Endothelial cell of umbilical vein (primary cell): ENCODE measurements at regions not wholly inside any gene's neighbourhood (a gene's known extent, or its start where the extent isn't known, plus 50 kb on each side); places are given as distances from the start of the nearest gene placed in this dataset.

Experiments
- BruUV-seq: library from RNA; stranded (reverse); fragments of 400-500 nt; replicated peaks from 2 replicates; lab custom pipeline; 2021; lab: Mats Ljungman, UMichigan
- CTCF ChIA-PET: fragments of 300-600, 350-600 bp; sonication (Branson Sonifier 250); formaldehyde crosslinking; loops from one replicate; lab custom pipeline; 2021; ENCODE audit warnings: antibody characterized with exemption, inconsistent platforms; lab: Charles Lee
- POLR2A ChIA-PET: fragments of 300-600, 350-600 bp; sonication (Branson Sonifier 250); formaldehyde crosslinking; loops from one replicate; lab custom pipeline; 2021; ENCODE audit warnings: antibody characterized with exemption, inconsistent platforms; lab: Charles Lee
- DNase-seq: peaks from one replicate; pipeline ENCODE4 v3.0.0-alpha.2; 2011; ENCODE audit warnings: low read depth, low spot score
- FAIRE-seq: peaks from 2 replicates; lab custom pipeline; 2011; peaks lifted over from hg19 to GRCh38; lab: Jason Lieb, UNC
- H2AFZ ChIP-seq: 2 replicates; pipeline ENCODE4 v1.6.0; 2012; ENCODE audit warnings: low read depth, low read length, control low read depth, inconsistent platforms
- H3K27ac ChIP-seq: 2 replicates; pipeline ENCODE4 v1.5.1; 2011; ENCODE audit warnings: low read depth, mild to moderate bottlenecking, control low read depth, low read length, moderate library complexity; ENCODE audit not compliant: insufficient read depth
- H3K27me3 ChIP-seq, 2 experiments: 2 replicates each; pipeline versions ENCODE4 v1.6.0 to v1.6.1; 2011; ENCODE audit warnings: low read length in 2 of 2, mixed read lengths in 1 of 2; ENCODE audit not compliant: control insufficient read depth in 2 of 2, insufficient read depth in 2 of 2
- H3K36me3 ChIP-seq, 2 experiments: 2 replicates in 1 of 2; 3 replicates in 1 of 2; pipeline ENCODE4 v1.5.1; 2011; ENCODE audit warnings: low read length in 2 of 2, mild to moderate bottlenecking in 1 of 2, moderate library complexity in 1 of 2; ENCODE audit not compliant: control insufficient read depth in 2 of 2, insufficient read depth in 2 of 2; ENCODE audit errors: extremely low read depth in 1 of 2
- H3K4me1 ChIP-seq: 3 replicates; pipeline ENCODE4 v1.5.1; 2011; ENCODE audit warnings: mild to moderate bottlenecking, low read length; ENCODE audit not compliant: control insufficient read depth, insufficient read depth; ENCODE audit errors: extremely low read depth
- H3K4me2 ChIP-seq: 2 replicates; pipeline ENCODE4 v1.6.1; 2011; ENCODE audit warnings: low read length, control low read depth, mixed read lengths; ENCODE audit not compliant: insufficient read depth
- H3K4me3 ChIP-seq, 3 experiments: fragments of 200-600 bp in 1 of 3; sonication (generic), shearing (Covaris generic) in 1 of 3; replicated peaks in 1 of 3; 2 replicates each; pipeline ENCODE4 v1.5.1; 2011 to 2016; ENCODE audit warnings: control low read depth in 3 of 3, low read length in 3 of 3, mild to moderate bottlenecking in 2 of 3, inconsistent platforms in 1 of 3, low read depth in 1 of 3, moderate library complexity in 1 of 3; ENCODE audit not compliant: insufficient read depth in 1 of 3
- H3K79me2 ChIP-seq: 2 replicates; pipeline ENCODE4 v1.6.0; 2012; ENCODE audit warnings: low read length, inconsistent platforms; ENCODE audit not compliant: control insufficient read depth, insufficient read depth
- H3K9ac ChIP-seq: replicated peaks from 2 replicates; pipeline ENCODE3; 2011; ENCODE audit warnings: low read length, control low read depth; ENCODE audit not compliant: insufficient read depth; ENCODE audit errors: extremely low read depth
- H3K9me1 ChIP-seq: replicated peaks from 3 replicates; pipeline ENCODE4 v1.6.0; 2011; ENCODE audit warnings: mild to moderate bottlenecking, low read length; ENCODE audit not compliant: control insufficient read depth, insufficient read depth; ENCODE audit errors: extremely low read depth
- H3K9me3 ChIP-seq: replicated peaks from 2 replicates; pipeline ENCODE4 v1.5.1; 2012; ENCODE audit warnings: low read length, inconsistent platforms; ENCODE audit not compliant: control insufficient read depth, insufficient read depth
- H4K20me1 ChIP-seq: replicated peaks from 2 replicates; pipeline ENCODE3; 2011; ENCODE audit warnings: mild to moderate bottlenecking, low read length; ENCODE audit not compliant: control insufficient read depth, insufficient read depth; ENCODE audit errors: extremely low read depth
- CTCF ChIP-seq, 2 donors: IDR thresholded peaks; 1 replicate in 1 of 2; 2 replicates in 1 of 2; pipeline ENCODE4 v1.5.1; 2011; ENCODE audit warnings: low read length in 2 of 2, mild to moderate bottlenecking in 2 of 2, moderate library complexity in 2 of 2, control low read depth in 1 of 2, inconsistent platforms in 1 of 2, low read depth in 1 of 2; ENCODE audit not compliant: insufficient read depth in 1 of 2; ENCODE audit errors: extremely low read depth in 1 of 2
- EZH2 ChIP-seq: IDR thresholded peaks from 2 replicates; pipeline ENCODE4 v1.6.1; 2012; ENCODE audit warnings: borderline replicate concordance, low read depth, mild to moderate bottlenecking, moderate library complexity, low read length, inconsistent platforms; ENCODE audit not compliant: severe bottlenecking
- FOS ChIP-seq: IDR thresholded peaks from 2 replicates; pipeline ENCODE4 v1.6.1; 2011; ENCODE audit warnings: mild to moderate bottlenecking, low read length, moderate library complexity, borderline replicate concordance; ENCODE audit not compliant: insufficient read depth
- GATA2 ChIP-seq: IDR thresholded peaks from 2 replicates; pipeline ENCODE4 v1.7.0; 2011; ENCODE audit warnings: low read depth, mild to moderate bottlenecking, moderate library complexity, mixed read lengths, low read length; ENCODE audit not compliant: insufficient read length, insufficient read depth
- JUN ChIP-seq: IDR thresholded peaks from 2 replicates; pipeline ENCODE4 v1.6.1; 2011; ENCODE audit warnings: borderline replicate concordance, low read depth; ENCODE audit not compliant: insufficient read length, insufficient read depth
- MYC ChIP-seq: IDR thresholded peaks from one replicate; pipeline ENCODE4 v1.6.1; 2011; ENCODE audit warnings: mild to moderate bottlenecking, low read depth, low read length
- POLR2A ChIP-seq: IDR thresholded peaks from 2 replicates; pipeline ENCODE4 v1.6.1; 2012; ENCODE audit warnings: low read depth, mild to moderate bottlenecking, control low read depth, low read length
- POLR2AphosphoS5 ChIP-seq: IDR thresholded peaks from 2 replicates; pipeline ENCODE4 v1.6.1; 2012; ENCODE audit warnings: low read depth, mild to moderate bottlenecking, control low read depth, low read length, moderate library complexity; ENCODE audit not compliant: insufficient read depth
- dilution Hi-C: fragments of 300-500 bp; cut with MboI; formaldehyde crosslinking; loops from one replicate; pipeline ENCODE4 v1.15.0; 2019; ENCODE audit warnings: low sequenced_read_pairs; ENCODE audit not compliant: extremely low pct_ligation_motif_present
- intact Hi-C: fragments of 100-400 bp; cut with micrococcal nuclease; formaldehyde crosslinking; loops from one replicate; pipeline ENCODE4 v1.10.0; 2022
- TF ChIP-seq, protein P1 (sequence below): IDR thresholded peaks from 2 replicates; pipeline ENCODE4 v1.6.1; 2011; ENCODE audit not compliant: insufficient read depth, insufficient read length

DNA sequence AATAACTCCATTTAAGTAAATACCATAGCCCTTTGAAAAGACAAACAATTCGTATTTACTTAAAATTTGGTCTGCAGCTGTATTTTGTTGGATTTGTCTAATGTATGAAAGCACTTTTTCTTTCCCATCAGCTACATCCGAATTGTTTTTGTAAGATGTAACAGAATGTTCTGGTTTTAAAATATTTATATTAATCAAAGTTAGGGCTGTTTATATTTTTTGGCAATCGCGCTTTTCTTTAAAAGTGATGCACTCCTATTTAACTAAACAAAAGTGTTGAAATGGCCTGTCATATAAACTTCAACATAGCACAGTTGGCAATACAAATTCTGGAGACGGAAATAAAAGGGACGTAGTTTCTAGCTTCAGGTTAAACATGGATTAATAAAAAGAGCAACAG, 216.3 kb upstream of the ADGRL2 start:
- no peak overlapping the region for H3K4me3 ChIP-seq
- no peak overlapping the region for H2AFZ ChIP-seq
- no peaks in the 10 kb centered on the region for H3K27me3 ChIP-seq
- H3K9me1 ChIP-seq: no peaks in the 10 kb centered on the region
- H3K4me1 ChIP-seq: peaks cover 4% of the 10 kb centered on the region
- dilution Hi-C loops (no loop called here), intact Hi-C loops (no loop called here)
- H3K27ac ChIP-seq: no peak overlapping the region
- no peaks in the 10 kb centered on the region for H3K36me3 ChIP-seq
- no peak overlapping the region for H3K9ac ChIP-seq
- BruUV-seq: no TSS peak
- POLR2A ChIA-PET: no interaction called here
- H3K9me3 ChIP-seq: no peaks in the 10 kb centered on the region
- TF ChIP-seq EZH2 (no peak), JUN (no peak), FOS (no peak), GATA2 (no peak), MYC (no peak)
- no peaks in the 10 kb centered on the region for H4K20me1 ChIP-seq
- CTCF ChIA-PET: interaction anchor here (1.8 kb wide), 1 partner anchor 10 kb away, joined by 6 read pairs; no protein-coding TSS in a partner anchor
- no peak for FAIRE-seq
- H3K4me2 ChIP-seq: no peak overlapping the region
- H3K79me2 ChIP-seq: no peaks in the 10 kb centered on the region
- no peak for DNase-seq

GRCh38 chr1:81583878-81584277, 216.9 kb upstream of the ADGRL2 start:
- ChIA-PET CTCF (interaction anchor here (1.8 kb wide), 1 partner anchor 9 kb away, joined by 6 read pairs; no protein-coding TSS in a partner anchor), POLR2A (no interaction called here)
- H3K27me3 ChIP-seq: no peaks in the 10 kb centered on the region
- no TSS peak for BruUV-seq
- H3K79me2 ChIP-seq: no peaks in the 10 kb centered on the region
- peaks cover 4% of the 10 kb centered on the region for H3K4me1 ChIP-seq
- H3K36me3 ChIP-seq: no peaks in the 10 kb centered on the region
- dilution Hi-C loops (no loop called here), intact Hi-C loops (no loop called here)
- DNase-seq (no peak), FAIRE-seq (no peak)
- TF ChIP-seq JUN (no peak), FOS (no peak), EZH2 (no peak), POLR2AphosphoS5 (no peak), POLR2A (no peak), MYC (no peak), GATA2 (no peak), CTCF (IDR thresholded peaks at IDR 0.05; ENCODE audit: extremely low read depth in 1 of 2, insufficient read depth in 1 of 2, low read depth in 1 of 2, low read length in 2 of 2) (no peak)
- TF ChIP-seq, protein P1, sequence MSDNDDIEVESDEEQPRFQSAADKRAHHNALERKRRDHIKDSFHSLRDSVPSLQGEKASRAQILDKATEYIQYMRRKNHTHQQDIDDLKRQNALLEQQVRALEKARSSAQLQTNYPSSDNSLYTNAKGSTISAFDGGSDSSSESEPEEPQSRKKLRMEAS: no peak
- H3K4me3 ChIP-seq: no peak overlapping the region
- no peak overlapping the region for H3K4me2 ChIP-seq
- no peaks in the 10 kb centered on the region for H3K9me3 ChIP-seq
- no peak overlapping the region for H3K9ac ChIP-seq
- no peak overlapping the region for H2AFZ ChIP-seq
- H3K9me1 ChIP-seq: no peaks in the 10 kb centered on the region
- no peaks in the 10 kb centered on the region for H4K20me1 ChIP-seq
- no peak overlapping the region for H3K27ac ChIP-seq
